Small intestine (tissue), 7 donors: ENCODE measurements at regions not wholly inside any gene's neighbourhood (a gene's known extent, or its start where the extent isn't known, plus 50 kb on each side); places are given as distances from the start of the nearest gene placed in this dataset.

Experiments
- DNase-seq, 2 donors: peaks; one replicate each; pipeline versions ENCODE4 v3.0.0 to v3.0.0-alpha.2; 2013
- FAIRE-seq: peaks from 2 replicates; lab custom pipeline; 2012; peaks lifted over from hg19 to GRCh38; lab: Jason Lieb, UNC
- H3K27ac ChIP-seq, 3 donors: one replicate each; pipeline ENCODE4 v1.5.1; 2013; ENCODE audit warnings: low read length in 2 of 3, mild to moderate bottlenecking in 2 of 3, control low read depth in 1 of 3, inconsistent platforms in 1 of 3, low read depth in 1 of 3, moderate library complexity in 1 of 3
- H3K27me3 ChIP-seq, 3 donors: one replicate each; pipeline ENCODE4 v1.6.1; 2013; ENCODE audit warnings: low read length in 3 of 3, inconsistent platforms in 1 of 3; ENCODE audit not compliant: control insufficient read depth in 3 of 3, insufficient read depth in 3 of 3
- H3K36me3 ChIP-seq, 3 donors: one replicate each; pipeline ENCODE4 v1.6.1; 2013; ENCODE audit warnings: low read length in 3 of 3, inconsistent platforms in 1 of 3, low read depth in 1 of 3, mild to moderate bottlenecking in 1 of 3, moderate library complexity in 1 of 3; ENCODE audit not compliant: control insufficient read depth in 3 of 3, insufficient read depth in 2 of 3
- H3K4me1 ChIP-seq, 3 donors: one replicate each; pipeline ENCODE4 v1.6.1; 2013; ENCODE audit warnings: low read length in 2 of 3, inconsistent platforms in 1 of 3, low read depth in 1 of 3, mild to moderate bottlenecking in 1 of 3, moderate library complexity in 1 of 3; ENCODE audit not compliant: control insufficient read depth in 3 of 3, insufficient read depth in 2 of 3
- H3K4me3 ChIP-seq, 3 donors: one replicate each; pipeline ENCODE4 v1.5.1; 2013; ENCODE audit warnings: low read length in 3 of 3, control low read depth in 1 of 3, inconsistent platforms in 1 of 3, low read depth in 1 of 3, mild to moderate bottlenecking in 1 of 3, moderate library complexity in 1 of 3
- H3K9me3 ChIP-seq, 2 donors: one replicate each; pipeline ENCODE4 v1.6.1; 2013; ENCODE audit warnings: low read depth in 1 of 2, low read length in 1 of 2; ENCODE audit not compliant: control insufficient read depth in 2 of 2, insufficient read depth in 1 of 2
- WGBS, 3 donors: extraction: QIAGEN DNeasy Blood & Tissue Kit; methylation state at CpG; one replicate each; pipeline ENCODE4 v1.1.7; 2013; 5-methylcytosine and 5-hydroxymethylcytosine counted together
- donor health status: healthy with polysubstance abuse.
- donor health status: control.
- donor health status: control.
- donor health status: Bipolar disorder and iron deficiency.
- donor health status: healthy.

- Histone ChIP-seq H3K36me3 (no peaks in the 10 kb centered on the region), H3K27me3 (no peaks in the 10 kb centered on the region), H3K4me3 (no peak overlapping the region), H3K27ac (peak overlapping the region in 1 of 3 donors; percentile 57), H3K9me3 (peaks cover 0 to 3% of the 10 kb centered on the region in 2 donors), H3K4me1 (peaks cover 0 to 13% (median 0%) of the 10 kb centered on the region in 3 donors)
- peak; percentile 75 to 91 for DNase-seq
- FAIRE-seq = no peak
- WGBS, 3 donors = 24 to 56% (median 33%) methylated on average over 6 of the region's 6 CpGs
These were observed 66.4 kb downstream of the TAC1 start for GRCh38 chr7:97798046-97799019.

- peaks cover 0 to 13% (median 0%) of the 10 kb centered on the region in 3 donors for H3K4me1 ChIP-seq
- FAIRE-seq (no peak), DNase-seq (no peak)
- no peak overlapping the region for H3K4me3 ChIP-seq
- H3K27me3 ChIP-seq = no peaks in the 10 kb centered on the region
- WGBS, 3 donors = 65 to 84% (median 82%) methylated on average over 3 of the region's 3 CpGs
- no peaks in the 10 kb centered on the region for H3K36me3 ChIP-seq
- peaks cover 0 to 3% of the 10 kb centered on the region in 2 donors for H3K9me3 ChIP-seq
- H3K27ac ChIP-seq = no peak overlapping the region
These were observed 69.2 kb downstream of the TAC1 start for GRCh38 chr7:97801108-97801507.
